Upper lobe of left lung (tissue), 6 donors: ENCODE measurements at regions not wholly inside any gene's neighbourhood (a gene's known extent, or its start where the extent isn't known, plus 50 kb on each side); places are given as distances from the start of the nearest gene placed in this dataset.

ENCODE experiments used
- ATAC-seq, 2 donors: fragments of 200-7000 bp; cut with Tn5 transposase; one replicate each; pipeline ENCODE4 v1.9.1; 2022; ENCODE audit warnings: mild to moderate bottlenecking in 2 of 2, moderate library complexity in 2 of 2; ENCODE audit not compliant: low FRiP score in 2 of 2
- DNase-seq, 2 donors: peaks; one replicate each; pipeline ENCODE4 v3.0.0-alpha.2; 2019 to 2020
- H3K27ac ChIP-seq, 4 donors: fragments of 200-600 bp; sonication (generic); one replicate each; pipeline ENCODE4 v1.5.1; 2016 to 2019
- H3K27me3 ChIP-seq, 4 donors: fragments of 200-600 bp; sonication (generic); one replicate each; pipeline ENCODE4 v1.5.1; 2017 to 2019
- H3K36me3 ChIP-seq, 4 donors: fragments of 200-600 bp; sonication (generic); one replicate each; pipeline ENCODE4 v1.5.1; 2016 to 2019
- H3K4me1 ChIP-seq, 4 donors: fragments of 200-600 bp; sonication (generic); one replicate each; pipeline ENCODE4 v1.5.1; 2018 to 2019
- H3K4me3 ChIP-seq, 4 donors: fragments of 200-600 bp; sonication (generic); one replicate each; pipeline ENCODE4 v1.5.1; 2017 to 2019; ENCODE audit warnings: mild to moderate bottlenecking in 2 of 4, moderate library complexity in 1 of 4
- H3K9me3 ChIP-seq, 4 donors: fragments of 200-600 bp; sonication (generic); one replicate each; pipeline ENCODE4 v1.5.1; 2018 to 2019
- EP300 ChIP-seq, 4 donors: sonication (generic); formaldehyde crosslinking; IDR thresholded peaks; one replicate each; pipeline ENCODE4 v1.5.1; 2017; ENCODE audit warnings: antibody characterized with exemption in 4 of 4, control low read depth in 2 of 4
- POLR2A ChIP-seq, 4 donors: fragments of 450-650 bp; IDR thresholded peaks; one replicate each; pipeline ENCODE4 v1.5.1; 2016 to 2017; ENCODE audit warnings: antibody characterized with exemption in 4 of 4, mild to moderate bottlenecking in 2 of 4
- POLR2AphosphoS5 ChIP-seq, 2 donors: sonication (generic); formaldehyde crosslinking; IDR thresholded peaks; one replicate each; pipeline ENCODE4 v1.5.1; 2017; ENCODE audit warnings: antibody characterized with exemption in 2 of 2
- WGBS, 2 donors: methylation state at CpG; one replicate each; pipeline ENCODE4 v1.1.5; 2017 to 2018; 5-methylcytosine and 5-hydroxymethylcytosine counted together
- TF ChIP-seq, protein P1 (sequence below), 6 experiments: fragments of 450-650 bp in 4 of 6; fragments of 200-600 bp in 2 of 6; sonication (generic) in 2 of 6; IDR thresholded peaks; one replicate each; pipeline ENCODE4 v1.5.1; 2016 to 2019; ENCODE audit warnings: antibody characterized with exemption in 6 of 6
- donor health status: DM: no; HTN: no; CAD: no; lungs with moderate emphysema.
- donor health status: DM: no; HTN: yes; CAD: no; lungs with severe emphysema.

GRCh38 chr7:94067506-94067905 lies 63.4 kb upstream of the BET1 start:
- no peak overlapping the region for H3K4me3 ChIP-seq
- no peak overlapping the region for H3K27ac ChIP-seq
- TF ChIP-seq, protein P1, sequence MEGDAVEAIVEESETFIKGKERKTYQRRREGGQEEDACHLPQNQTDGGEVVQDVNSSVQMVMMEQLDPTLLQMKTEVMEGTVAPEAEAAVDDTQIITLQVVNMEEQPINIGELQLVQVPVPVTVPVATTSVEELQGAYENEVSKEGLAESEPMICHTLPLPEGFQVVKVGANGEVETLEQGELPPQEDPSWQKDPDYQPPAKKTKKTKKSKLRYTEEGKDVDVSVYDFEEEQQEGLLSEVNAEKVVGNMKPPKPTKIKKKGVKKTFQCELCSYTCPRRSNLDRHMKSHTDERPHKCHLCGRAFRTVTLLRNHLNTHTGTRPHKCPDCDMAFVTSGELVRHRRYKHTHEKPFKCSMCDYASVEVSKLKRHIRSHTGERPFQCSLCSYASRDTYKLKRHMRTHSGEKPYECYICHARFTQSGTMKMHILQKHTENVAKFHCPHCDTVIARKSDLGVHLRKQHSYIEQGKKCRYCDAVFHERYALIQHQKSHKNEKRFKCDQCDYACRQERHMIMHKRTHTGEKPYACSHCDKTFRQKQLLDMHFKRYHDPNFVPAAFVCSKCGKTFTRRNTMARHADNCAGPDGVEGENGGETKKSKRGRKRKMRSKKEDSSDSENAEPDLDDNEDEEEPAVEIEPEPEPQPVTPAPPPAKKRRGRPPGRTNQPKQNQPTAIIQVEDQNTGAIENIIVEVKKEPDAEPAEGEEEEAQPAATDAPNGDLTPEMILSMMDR (IDR thresholded peaks at IDR 0.05): no peak
- TF ChIP-seq POLR2A (IDR thresholded peaks at IDR 0.05) (no peak), POLR2AphosphoS5 (IDR thresholded peaks at IDR 0.05) (no peak), EP300 (IDR thresholded peaks at IDR 0.05) (no peak)
- DNase-seq (no peak), ATAC-seq (no peak)
- WGBS, 2 donors: 87 to 89% methylated on average over 3 of the region's 3 CpGs
- H3K36me3 ChIP-seq: no peaks in the 10 kb centered on the region
- H3K4me1 ChIP-seq: no peaks in the 10 kb centered on the region
- no peaks in the 10 kb centered on the region for H3K9me3 ChIP-seq
- H3K27me3 ChIP-seq: no peaks in the 10 kb centered on the region

DNA sequence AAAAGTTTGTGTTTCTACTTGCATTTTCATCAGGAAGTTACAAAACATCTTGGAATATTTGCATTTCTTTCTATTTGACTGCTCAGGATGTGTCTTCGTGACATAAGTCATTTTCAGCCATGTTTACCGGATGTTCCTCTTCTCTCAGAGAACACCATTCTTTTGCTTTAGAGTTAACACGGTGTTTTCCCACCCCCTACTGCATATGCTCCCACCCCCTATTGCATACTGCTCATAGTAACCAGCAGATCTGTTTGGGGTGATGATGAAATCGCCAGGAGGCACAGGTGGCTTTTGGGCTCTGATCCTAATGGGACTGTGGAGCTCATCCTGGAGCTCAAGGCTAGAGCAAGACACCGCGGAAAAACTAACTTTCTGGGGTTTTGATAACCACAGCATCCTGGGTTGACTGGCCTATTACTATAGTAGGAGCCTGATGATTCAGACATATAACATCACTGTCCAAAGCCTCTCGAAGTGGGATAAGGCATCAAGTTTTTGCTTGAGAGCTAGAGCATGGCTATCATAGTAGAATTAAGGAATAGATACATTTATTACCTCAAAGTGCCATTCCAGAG lies 65.1 kb upstream of the BET1 start:
- Histone ChIP-seq H3K4me3 (no peak overlapping the region), H3K27me3 (no peaks in the 10 kb centered on the region), H3K36me3 (no peaks in the 10 kb centered on the region), H3K4me1 (no peaks in the 10 kb centered on the region), H3K27ac (no peak overlapping the region), H3K9me3 (no peaks in the 10 kb centered on the region)
- no peak for ATAC-seq
- DNase-seq: no peak
- no peak for TF ChIP-seq EP300 (IDR thresholded peaks at IDR 0.05)
- no peak for TF ChIP-seq POLR2A (IDR thresholded peaks at IDR 0.05)
- TF ChIP-seq, protein P1 (IDR thresholded peaks at IDR 0.05): no peak
- no peak for TF ChIP-seq POLR2AphosphoS5 (IDR thresholded peaks at IDR 0.05)
- 80 to 86% methylated on average over 7 of the region's 7 CpGs for WGBS, 2 donors

DNA sequence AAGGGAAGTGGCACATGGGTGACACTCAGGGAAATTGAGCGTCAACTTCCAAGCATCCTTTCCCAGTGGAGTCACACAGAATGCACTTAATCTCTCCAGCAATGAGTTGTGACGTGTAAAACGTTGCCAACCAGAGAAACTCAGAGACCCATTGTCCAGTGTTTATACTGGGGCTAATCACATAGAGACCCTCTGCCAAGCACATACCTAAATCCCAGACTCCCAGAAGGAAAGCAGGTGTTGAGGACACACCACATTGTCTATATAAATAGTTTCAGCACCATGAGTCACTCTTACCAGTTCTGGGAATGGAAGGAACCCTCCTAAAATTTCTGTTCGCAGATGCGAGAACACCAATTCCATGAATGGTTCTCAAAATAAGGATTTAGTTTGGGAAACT lies 76.4 kb upstream of the BET1 start:
- DNase-seq (no peak), ATAC-seq (no peak)
- TF ChIP-seq, protein P1 (IDR thresholded peaks at IDR 0.05): no peak
- TF ChIP-seq POLR2AphosphoS5 (IDR thresholded peaks at IDR 0.05): no peak
- TF ChIP-seq EP300 (IDR thresholded peaks at IDR 0.05): no peak
- no peak for TF ChIP-seq POLR2A (IDR thresholded peaks at IDR 0.05)

GRCh38 chr7:94082126-94082525 lies 78.0 kb upstream of the BET1 start:
- no peak for ATAC-seq
- no peak overlapping the region for H3K27ac ChIP-seq
- H3K27me3 ChIP-seq: no peaks in the 10 kb centered on the region

More for the DNA sequence above, 76.4 kb upstream of the BET1 start:
- H3K36me3 ChIP-seq: no peaks in the 10 kb centered on the region
- H3K4me3 ChIP-seq: no peak overlapping the region
- no peak overlapping the region for H3K27ac ChIP-seq
- no peaks in the 10 kb centered on the region for H3K27me3 ChIP-seq
- H3K9me3 ChIP-seq: no peaks in the 10 kb centered on the region
- H3K4me1 ChIP-seq: no peaks in the 10 kb centered on the region
- WGBS, 2 donors: 72 to 78% methylated on average over 5 of the region's 5 CpGs

More at GRCh38 chr7:94082126-94082525, 78.0 kb upstream of the BET1 start:
- DNase-seq: no peak
- Histone ChIP-seq H3K9me3 (no peaks in the 10 kb centered on the region), H3K36me3 (no peaks in the 10 kb centered on the region), H3K4me3 (no peak overlapping the region), H3K4me1 (no peaks in the 10 kb centered on the region)
- TF ChIP-seq, protein P1 (IDR thresholded peaks at IDR 0.05): no peak
- TF ChIP-seq POLR2A (IDR thresholded peaks at IDR 0.05): no peak
- no peak for TF ChIP-seq POLR2AphosphoS5 (IDR thresholded peaks at IDR 0.05)
- no peak for TF ChIP-seq EP300 (IDR thresholded peaks at IDR 0.05)
